Cardiac muscle cell (in vitro differentiated cells and primary cell): ENCODE measurements at regions not wholly inside any gene's neighbourhood (a gene's known extent, or its start where the extent isn't known, plus 50 kb on each side); places are given as distances from the start of the nearest gene placed in this dataset.
"Not testable (repeated sequence)": the region's sequence is repeated elsewhere in the genome, so short reads cannot be mapped to it uniquely, and the experiment has no call there.

Experiments used
- DNase-seq, 2 donors: peaks; one replicate each; pipeline versions ENCODE4 v3.0.0 to v3.0.0-alpha.2; 2010 to 2017; ENCODE audit warnings: low read depth in 1 of 2, low spot score in 1 of 2
- H3K27ac ChIP-seq: fragments of 200-600 bp; sonication (generic); 2 replicates; pipeline ENCODE4 v1.5.1; 2016
- H3K27me3 ChIP-seq: fragments of 200-600 bp; sonication (generic); 2 replicates; pipeline ENCODE4 v1.6.0; 2016; ENCODE audit warnings: control low read depth
- H3K36me3 ChIP-seq: fragments of 200-600 bp; sonication (generic); 2 replicates; pipeline ENCODE4 v1.5.1; 2016; ENCODE audit warnings: control low read depth
- H3K4me1 ChIP-seq: fragments of 200-600 bp; sonication (generic); 2 replicates; pipeline ENCODE4 v1.8.1; 2017; ENCODE audit warnings: low read depth, mild to moderate bottlenecking, mixed run types
- H3K4me3 ChIP-seq: fragments of 200-600 bp; sonication (generic); 2 replicates; pipeline ENCODE4 v1.5.1; 2016; ENCODE audit warnings: mild to moderate bottlenecking
- H3K9me3 ChIP-seq: fragments of 200-600 bp; sonication (generic); 2 replicates; pipeline ENCODE4 v1.5.1; 2017; ENCODE audit warnings: low read depth, mild to moderate bottlenecking, control low read depth
- TF ChIP-seq, protein P1 (sequence below): IDR thresholded peaks from 2 replicates; pipeline ENCODE4 v1.5.1; 2012; ENCODE audit warnings: low read depth, mild to moderate bottlenecking, low read length

DNA sequence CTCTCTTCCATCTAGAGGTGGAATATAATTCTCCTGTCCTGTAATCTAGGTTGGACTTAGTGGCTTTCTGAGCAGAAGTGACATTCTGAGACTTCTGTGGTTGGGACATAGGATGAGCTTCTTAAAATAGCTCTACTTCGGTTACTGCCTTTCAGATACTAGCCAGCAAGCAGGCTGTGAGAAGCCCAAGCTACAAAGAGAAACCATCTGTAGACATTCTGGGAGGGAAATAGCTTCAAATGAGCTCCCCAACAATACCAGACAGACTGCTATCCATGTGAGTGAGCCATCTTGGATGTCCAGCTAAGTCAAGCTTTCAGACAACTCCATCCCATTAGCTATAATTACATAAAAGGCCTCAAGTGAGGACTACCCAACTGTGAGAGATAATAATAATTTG is 568.9 kb downstream of the DMRTA1 start:
- no peak for DNase-seq

GRCh38 chr9:23036416-23036815 is 589.8 kb downstream of the DMRTA1 start:
- no peaks in the 10 kb centered on the region for H3K27me3 ChIP-seq
- no peak overlapping the region for H3K27ac ChIP-seq
- TF ChIP-seq, protein P1, sequence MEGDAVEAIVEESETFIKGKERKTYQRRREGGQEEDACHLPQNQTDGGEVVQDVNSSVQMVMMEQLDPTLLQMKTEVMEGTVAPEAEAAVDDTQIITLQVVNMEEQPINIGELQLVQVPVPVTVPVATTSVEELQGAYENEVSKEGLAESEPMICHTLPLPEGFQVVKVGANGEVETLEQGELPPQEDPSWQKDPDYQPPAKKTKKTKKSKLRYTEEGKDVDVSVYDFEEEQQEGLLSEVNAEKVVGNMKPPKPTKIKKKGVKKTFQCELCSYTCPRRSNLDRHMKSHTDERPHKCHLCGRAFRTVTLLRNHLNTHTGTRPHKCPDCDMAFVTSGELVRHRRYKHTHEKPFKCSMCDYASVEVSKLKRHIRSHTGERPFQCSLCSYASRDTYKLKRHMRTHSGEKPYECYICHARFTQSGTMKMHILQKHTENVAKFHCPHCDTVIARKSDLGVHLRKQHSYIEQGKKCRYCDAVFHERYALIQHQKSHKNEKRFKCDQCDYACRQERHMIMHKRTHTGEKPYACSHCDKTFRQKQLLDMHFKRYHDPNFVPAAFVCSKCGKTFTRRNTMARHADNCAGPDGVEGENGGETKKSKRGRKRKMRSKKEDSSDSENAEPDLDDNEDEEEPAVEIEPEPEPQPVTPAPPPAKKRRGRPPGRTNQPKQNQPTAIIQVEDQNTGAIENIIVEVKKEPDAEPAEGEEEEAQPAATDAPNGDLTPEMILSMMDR, result no peak
- no peak for DNase-seq
- H3K4me1 ChIP-seq, result no peaks in the 10 kb centered on the region
- H3K36me3 ChIP-seq, result no peaks in the 10 kb centered on the region
- no peak overlapping the region for H3K4me3 ChIP-seq
- no peaks in the 10 kb centered on the region for H3K9me3 ChIP-seq

More for the DNA sequence above, 568.9 kb downstream of the DMRTA1 start:
- no peaks in the 10 kb centered on the region for H3K27me3 ChIP-seq
- TF ChIP-seq, protein P1, result no peak
- no peaks in the 10 kb centered on the region for H3K4me1 ChIP-seq
- H3K36me3 ChIP-seq, result no peaks in the 10 kb centered on the region
- no peaks in the 10 kb centered on the region for H3K9me3 ChIP-seq
- H3K4me3 ChIP-seq, result no peak overlapping the region
- H3K27ac ChIP-seq, result no peak overlapping the region

DNA sequence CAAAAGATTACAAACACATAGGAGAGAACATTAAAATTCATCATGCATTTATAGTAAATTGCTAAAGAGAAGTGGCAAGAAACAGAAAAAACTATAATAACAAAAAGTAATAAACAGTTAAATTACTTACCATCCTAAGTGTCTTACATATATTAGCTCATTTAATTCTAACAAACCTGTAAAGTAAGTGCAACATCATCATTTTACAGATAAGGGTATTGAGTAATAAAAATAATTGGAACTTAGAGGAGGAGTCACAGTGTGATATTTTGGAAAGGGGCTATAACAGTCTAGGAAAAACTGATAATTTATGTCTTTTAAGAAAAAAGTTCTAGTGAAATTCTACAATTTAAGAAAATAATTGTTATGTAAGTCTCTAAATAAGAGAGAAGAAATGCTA is 592.8 kb downstream of the DMRTA1 start:
- DNase-seq, result no peak
- TF ChIP-seq, protein P1, result no peak
- H3K9me3 ChIP-seq, result no peaks in the 10 kb centered on the region
- no peaks in the 10 kb centered on the region for H3K36me3 ChIP-seq
- no peak overlapping the region for H3K27ac ChIP-seq
- H3K4me3 ChIP-seq, result no peak overlapping the region
- H3K27me3 ChIP-seq, result no peaks in the 10 kb centered on the region
- H3K4me1 ChIP-seq, result no peaks in the 10 kb centered on the region

- DNase-seq, result no peak
- Histone ChIP-seq H3K36me3 (no peaks in the 10 kb centered on the region), H3K27me3 (no peaks in the 10 kb centered on the region), H3K27ac (no peak overlapping the region), H3K4me1 (no peaks in the 10 kb centered on the region), H3K9me3 (no peaks in the 10 kb centered on the region), H3K4me3 (no peak overlapping the region)
- TF ChIP-seq, protein P1, result no peak
Observed at GRCh38 chr9:23041466-23041865, 594.8 kb downstream of the DMRTA1 start.

DNA sequence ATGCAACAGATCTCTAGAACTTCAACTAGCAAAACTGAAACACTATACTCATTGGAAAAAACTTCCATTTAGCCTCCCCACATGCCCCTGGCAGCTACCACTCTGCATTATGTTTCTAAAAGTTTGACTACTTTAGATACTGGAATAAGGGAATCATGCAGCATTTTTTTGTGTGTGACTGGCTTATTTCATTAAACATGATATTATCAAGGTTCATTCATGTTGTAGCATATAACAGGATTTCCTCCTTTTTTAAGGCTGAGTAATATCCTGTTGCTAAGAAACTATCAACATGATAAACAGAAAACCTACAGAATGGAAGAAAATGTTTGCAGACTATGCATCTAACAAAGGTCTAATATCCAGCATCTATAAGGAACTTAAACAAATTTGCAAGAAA is 597.9 kb downstream of the DMRTA1 start:
- Histone ChIP-seq H3K27me3 (no peaks in the 10 kb centered on the region), H3K4me3 (no peak overlapping the region), H3K27ac (no peak overlapping the region), H3K9me3 (no peaks in the 10 kb centered on the region), H3K36me3 (no peaks in the 10 kb centered on the region), H3K4me1 (no peaks in the 10 kb centered on the region)
- DNase-seq, result no peak
- TF ChIP-seq, protein P1, result no peak

GRCh38 chr9:23046026-23046425 is 599.4 kb downstream of the DMRTA1 start:
- H3K4me1 ChIP-seq, result not testable (repeated sequence)

More at GRCh38 chr9:23046026-23046425, 599.4 kb downstream of the DMRTA1 start:
- DNase-seq, result peak in 1 of 2 donors; percentile 6
- H3K27me3 ChIP-seq, H3K36me3 ChIP-seq, H3K9me3 ChIP-seq, H3K4me3 ChIP-seq, H3K27ac ChIP-seq: not testable (repeated sequence)
